ENCODE measurements at regions not wholly inside any gene's neighbourhood (a gene's known extent, or its start where the extent isn't known, plus 50 kb on each side); places are given as distances from the start of the nearest gene placed in this dataset.

- no peak for DNase-seq
These were observed 648.0 kb downstream of the IRX1 start for GRCh38 chr5:4243479-4244264.

GRCh38 chr5:4244306-4244705, 648.7 kb downstream of the IRX1 start:
- no peak for DNase-seq

- no peak for DNase-seq
These were observed 649.4 kb downstream of the IRX1 start for GRCh38 chr5:4245076-4245475.

GRCh38 chr5:4245511-4245910, 649.9 kb downstream of the IRX1 start:
- no peak for DNase-seq

- no peak for DNase-seq
These were observed 650.8 kb downstream of the IRX1 start for GRCh38 chr5:4246447-4246846.

GRCh38 chr5:4250254-4250653, 654.6 kb downstream of the IRX1 start:
- DNase-seq = no peak

- DNase-seq = no peak
These were observed 656.8 kb downstream of the IRX1 start for GRCh38 chr5:4252385-4252784.

- DNase-seq = no peak
These were observed 659.1 kb downstream of the IRX1 start for GRCh38 chr5:4254736-4255135.

- no peak for DNase-seq
These were observed 659.8 kb downstream of the IRX1 start for GRCh38 chr5:4255441-4255840.

- DNase-seq = no peak
These were observed 662.5 kb downstream of the IRX1 start for GRCh38 chr5:4258170-4258569.

GRCh38 chr5:4271193-4271592, 675.6 kb downstream of the IRX1 start:
- DNase-seq = no peak

- DNase-seq = no peak
These were observed 679.6 kb downstream of the IRX1 start for GRCh38 chr5:4275232-4275631.

- no peak for DNase-seq
These were observed 699.2 kb downstream of the IRX1 start for GRCh38 chr5:4294878-4295277.

- DNase-seq = no peak
These were observed 700.2 kb downstream of the IRX1 start for GRCh38 chr5:4295663-4296339.

GRCh38 chr5:4306057-4306456, 710.4 kb downstream of the IRX1 start:
- DNase-seq = no peak

- no peak for DNase-seq
These were observed 713.4 kb downstream of the IRX1 start for GRCh38 chr5:4309026-4309425.

GRCh38 chr5:4313138-4313537, 717.5 kb downstream of the IRX1 start:
- DNase-seq = no peak

GRCh38 chr5:4319478-4320128, 724.0 kb downstream of the IRX1 start:
- no peak for DNase-seq

GRCh38 chr5:4330327-4330726, 734.7 kb downstream of the IRX1 start:
- no peak for DNase-seq

GRCh38 chr5:4335078-4335477, 739.4 kb downstream of the IRX1 start:
- no peak for DNase-seq

GRCh38 chr5:4337519-4337918, 741.9 kb downstream of the IRX1 start:
- no peak for DNase-seq

- no peak for DNase-seq
These were observed 744.3 kb downstream of the IRX1 start for GRCh38 chr5:4339949-4340348.

GRCh38 chr5:4345850-4346249, 750.2 kb downstream of the IRX1 start:
- no peak for DNase-seq

- DNase-seq = no peak
These were observed 752.8 kb downstream of the IRX1 start for GRCh38 chr5:4348423-4348822.
